ENCODE measurements at regions not wholly inside any gene's neighbourhood (a gene's known extent, or its start where the extent isn't known, plus 50 kb on each side); places are given as distances from the start of the nearest gene placed in this dataset.
A peak's percentile ranks its signal among the peaks of the same experiment; 100 is the strongest.

GRCh38 chr10:118508355-118508754 lies 87.1 kb downstream of the PRLHR start:
- TF ChIP-seq CTCF (IDR thresholded peaks at IDR 0.05; ENCODE audit: borderline replicate concordance, extremely low read depth, insufficient read depth), result no peak
- Histone ChIP-seq H3K9me3 (ENCODE audit: control insufficient read depth in 2 of 3, insufficient read depth in 1 of 3, low read length in 3 of 3) (no peaks in the 10 kb centered on the region), H3K9ac (ENCODE audit: low read length in 3 of 3) (no peak overlapping the region), H3K27ac (ENCODE audit: low read depth in 2 of 2, low read length in 2 of 2) (peak overlapping the region in 1 of 2 donors; percentile 59), H3K4me1 (ENCODE audit: control insufficient read depth in 2 of 3, insufficient read depth in 2 of 3, low read depth in 1 of 3, low read length in 3 of 3) (peaks cover 0 to 3% (median 0%) of the 10 kb centered on the region in 3 donors), H3K27me3 (ENCODE audit: control insufficient read depth, insufficient read depth, low read length) (no peaks in the 10 kb centered on the region), H3K36me3 (ENCODE audit: control insufficient read depth in 2 of 3, insufficient read depth in 3 of 3, low read length in 3 of 3) (no peaks in the 10 kb centered on the region), H3K4me3 (ENCODE audit: low read length in 3 of 3) (no peak overlapping the region)
- DNase-seq (peak in 1 of 5 donors; percentile 25), FAIRE-seq (no peak)
- intact Hi-C loops (cut with DNase I), result no loop called here

- Histone ChIP-seq H3K27me3 (ENCODE audit: control insufficient read depth, insufficient read depth, low read length) (no peaks in the 10 kb centered on the region), H3K4me1 (ENCODE audit: control insufficient read depth in 2 of 3, insufficient read depth in 2 of 3, low read depth in 1 of 3, low read length in 3 of 3) (peaks cover 0 to 3% (median 3%) of the 10 kb centered on the region in 3 donors), H3K9ac (ENCODE audit: low read length in 3 of 3) (no peak overlapping the region), H3K4me3 (ENCODE audit: low read length in 3 of 3) (peak overlapping the region in 1 of 3 donors; percentile 17), H3K36me3 (ENCODE audit: control insufficient read depth in 2 of 3, insufficient read depth in 3 of 3, low read length in 3 of 3) (no peaks in the 10 kb centered on the region), H3K27ac (ENCODE audit: low read depth in 2 of 2, low read length in 2 of 2) (peak overlapping the region in 1 of 2 donors; percentile 59), H3K9me3 (ENCODE audit: control insufficient read depth in 2 of 3, insufficient read depth in 1 of 3, low read length in 3 of 3) (no peaks in the 10 kb centered on the region)
- no peak for TF ChIP-seq CTCF (IDR thresholded peaks at IDR 0.05; ENCODE audit: borderline replicate concordance, extremely low read depth, insufficient read depth)
- DNase-seq (no peak), FAIRE-seq (no peak)
- intact Hi-C loops (cut with DNase I), result no loop called here
Measured at GRCh38 chr10:118506671-118507590, 88.5 kb downstream of the PRLHR start.

- no peak for TF ChIP-seq CTCF (IDR thresholded peaks at IDR 0.05; ENCODE audit: borderline replicate concordance, extremely low read depth, insufficient read depth)
- Histone ChIP-seq H3K27ac (ENCODE audit: low read depth in 2 of 2, low read length in 2 of 2) (no peak overlapping the region), H3K36me3 (ENCODE audit: control insufficient read depth in 2 of 3, insufficient read depth in 3 of 3, low read length in 3 of 3) (no peaks in the 10 kb centered on the region), H3K4me3 (ENCODE audit: low read length in 3 of 3) (no peak overlapping the region), H3K9ac (ENCODE audit: low read length in 3 of 3) (no peak overlapping the region), H3K27me3 (ENCODE audit: control insufficient read depth, insufficient read depth, low read length) (no peaks in the 10 kb centered on the region), H3K4me1 (ENCODE audit: control insufficient read depth in 2 of 3, insufficient read depth in 2 of 3, low read depth in 1 of 3, low read length in 3 of 3) (peaks cover 0 to 6% (median 3%) of the 10 kb centered on the region in 3 donors), H3K9me3 (ENCODE audit: control insufficient read depth in 2 of 3, insufficient read depth in 1 of 3, low read length in 3 of 3) (no peaks in the 10 kb centered on the region)
- intact Hi-C loops (cut with DNase I), result no loop called here
- no peak for FAIRE-seq
- no peak for DNase-seq
Measured at GRCh38 chr10:118505363-118505762, 90.1 kb downstream of the PRLHR start.
